GM20000 (cell line): ENCODE measurements at regions not wholly inside any gene's neighbourhood (a gene's known extent, or its start where the extent isn't known, plus 50 kb on each side); places are given as distances from the start of the nearest gene placed in this dataset.

Source experiments
- DNase-seq: peaks from one replicate; pipeline ENCODE4 v3.0.0; 2012; ENCODE audit warnings: low spot score
- TF ChIP-seq, protein P1 (sequence below): IDR thresholded peaks from 2 replicates; pipeline ENCODE4 v1.5.1; 2012; ENCODE audit warnings: mild to moderate bottlenecking, control low read depth; ENCODE audit errors: extremely low read depth, missing control alignments

DNA sequence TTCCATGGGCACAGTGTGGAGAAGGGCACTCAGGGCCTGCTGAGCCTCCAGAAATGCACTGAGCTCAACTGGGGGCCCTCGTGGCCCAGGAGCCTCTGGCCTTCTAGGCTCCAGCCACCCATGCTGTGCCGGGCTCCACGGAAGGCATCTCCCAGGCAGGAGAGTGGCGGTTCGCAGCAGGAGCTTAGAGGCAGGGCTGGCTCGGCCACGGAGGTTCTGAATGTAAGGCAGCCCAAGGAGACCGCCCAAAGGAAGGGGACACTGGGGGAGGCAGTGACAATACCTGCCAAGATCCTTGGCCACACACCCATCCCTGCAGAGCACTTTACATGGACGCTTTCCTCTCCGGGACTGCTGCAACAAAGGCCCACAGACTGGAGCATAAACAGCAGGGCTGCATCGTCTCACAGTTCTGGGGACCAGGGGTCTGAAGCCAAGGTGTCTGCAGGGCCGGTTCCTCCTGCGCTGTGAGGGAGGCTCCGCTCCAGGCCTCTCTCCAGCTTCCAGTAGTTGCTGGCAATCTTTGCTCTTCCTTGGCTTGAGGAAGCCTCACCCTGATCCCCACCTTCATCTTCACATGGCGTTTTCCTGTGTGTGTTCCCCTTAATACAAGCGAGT lies 128.2 kb upstream of the CDH4 start:
- no peak for DNase-seq
- TF ChIP-seq, protein P1, sequence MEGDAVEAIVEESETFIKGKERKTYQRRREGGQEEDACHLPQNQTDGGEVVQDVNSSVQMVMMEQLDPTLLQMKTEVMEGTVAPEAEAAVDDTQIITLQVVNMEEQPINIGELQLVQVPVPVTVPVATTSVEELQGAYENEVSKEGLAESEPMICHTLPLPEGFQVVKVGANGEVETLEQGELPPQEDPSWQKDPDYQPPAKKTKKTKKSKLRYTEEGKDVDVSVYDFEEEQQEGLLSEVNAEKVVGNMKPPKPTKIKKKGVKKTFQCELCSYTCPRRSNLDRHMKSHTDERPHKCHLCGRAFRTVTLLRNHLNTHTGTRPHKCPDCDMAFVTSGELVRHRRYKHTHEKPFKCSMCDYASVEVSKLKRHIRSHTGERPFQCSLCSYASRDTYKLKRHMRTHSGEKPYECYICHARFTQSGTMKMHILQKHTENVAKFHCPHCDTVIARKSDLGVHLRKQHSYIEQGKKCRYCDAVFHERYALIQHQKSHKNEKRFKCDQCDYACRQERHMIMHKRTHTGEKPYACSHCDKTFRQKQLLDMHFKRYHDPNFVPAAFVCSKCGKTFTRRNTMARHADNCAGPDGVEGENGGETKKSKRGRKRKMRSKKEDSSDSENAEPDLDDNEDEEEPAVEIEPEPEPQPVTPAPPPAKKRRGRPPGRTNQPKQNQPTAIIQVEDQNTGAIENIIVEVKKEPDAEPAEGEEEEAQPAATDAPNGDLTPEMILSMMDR = no peak

DNA sequence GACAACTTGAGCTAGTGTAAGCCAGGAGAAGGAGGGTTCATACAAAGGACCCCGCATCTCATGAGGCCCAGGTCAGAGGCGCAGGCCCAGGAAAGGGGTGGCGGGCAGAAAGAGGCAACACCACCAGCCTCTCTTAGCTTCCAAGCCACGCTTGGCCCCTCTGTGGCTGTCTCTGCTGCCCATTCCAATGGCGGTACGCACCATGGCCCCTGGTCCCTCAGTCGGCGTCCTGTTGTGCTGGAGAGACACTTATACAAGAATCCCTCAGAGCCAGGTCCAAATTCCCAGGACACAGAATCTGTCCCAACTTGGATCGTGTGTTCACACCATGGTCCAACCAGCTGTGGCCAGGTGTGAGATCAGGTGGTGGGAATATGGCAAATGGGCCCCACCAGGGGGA lies 127.0 kb upstream of the CDH4 start:
- TF ChIP-seq, protein P1 = no peak
- no peak for DNase-seq

DNA sequence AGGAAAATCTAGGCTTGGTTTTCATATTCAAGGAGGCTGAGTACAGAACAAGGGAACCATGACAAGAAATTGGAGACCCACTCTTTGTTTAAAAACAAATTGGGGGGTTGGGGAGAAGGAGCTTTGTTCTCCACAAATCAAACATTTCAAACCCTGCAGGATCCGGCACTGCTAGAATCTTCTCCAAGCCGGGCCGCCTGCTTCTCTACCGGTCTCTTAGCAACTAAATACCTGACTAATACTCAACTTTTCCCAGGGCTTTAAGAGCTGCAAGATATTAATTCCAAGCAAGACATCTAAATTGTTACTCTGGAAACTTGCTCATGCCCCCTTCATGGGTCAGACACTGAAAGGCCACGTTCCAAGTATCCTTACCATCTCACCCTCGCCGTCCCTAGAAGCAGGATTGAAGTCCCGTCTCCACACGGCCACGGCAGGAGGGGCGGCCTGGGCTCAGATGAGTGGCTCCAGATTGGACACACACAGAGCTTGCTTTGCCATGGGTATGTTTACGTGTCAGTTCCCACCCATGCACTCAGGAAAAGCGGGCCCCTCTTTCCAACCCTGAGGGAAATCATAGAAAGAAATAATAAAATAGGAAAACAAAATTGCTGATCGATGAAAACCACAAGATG lies 126.4 kb upstream of the CDH4 start:
- no peak for DNase-seq
- TF ChIP-seq, protein P1 = no peak

DNA sequence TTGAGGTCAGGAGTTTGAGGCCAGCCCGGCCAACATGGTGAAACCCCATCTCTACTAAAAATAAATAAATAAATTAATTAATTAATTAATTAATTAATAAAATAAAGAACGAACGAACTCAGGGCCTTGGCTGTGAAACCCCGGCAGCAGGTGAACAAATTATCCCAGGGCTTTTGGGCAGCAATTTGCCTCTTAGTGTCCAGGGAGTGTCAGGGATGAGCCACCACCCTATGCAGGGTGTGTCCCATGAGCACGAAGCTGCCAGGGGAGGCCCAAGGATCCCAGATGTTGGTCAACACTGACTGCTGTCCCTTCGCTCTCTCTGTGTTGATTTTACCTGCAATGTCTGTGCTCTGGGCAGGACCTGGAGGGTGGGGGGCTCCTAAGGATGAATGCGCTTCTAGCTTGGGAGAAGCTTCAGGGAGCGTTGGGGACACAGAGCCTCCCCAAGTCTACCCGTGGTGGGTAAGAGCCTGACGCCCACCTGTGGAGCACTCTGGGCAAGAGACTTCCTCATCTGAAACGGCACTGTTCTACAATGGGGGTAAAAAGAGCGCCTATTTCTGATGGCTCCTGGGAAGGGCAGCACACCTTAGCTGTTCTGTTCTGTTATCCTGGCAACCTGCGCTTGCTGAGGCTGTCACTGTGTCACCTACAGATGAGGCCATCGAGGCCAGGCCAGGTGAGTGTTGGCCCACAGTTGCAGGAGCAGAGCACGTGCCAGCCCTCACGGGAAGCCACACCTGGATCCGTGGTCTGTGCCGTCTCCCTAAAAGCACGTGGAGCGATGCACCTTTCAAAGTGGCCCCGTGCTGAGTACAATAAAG lies 125.5 kb upstream of the CDH4 start:
- TF ChIP-seq, protein P1 = no peak
- no peak for DNase-seq

DNA sequence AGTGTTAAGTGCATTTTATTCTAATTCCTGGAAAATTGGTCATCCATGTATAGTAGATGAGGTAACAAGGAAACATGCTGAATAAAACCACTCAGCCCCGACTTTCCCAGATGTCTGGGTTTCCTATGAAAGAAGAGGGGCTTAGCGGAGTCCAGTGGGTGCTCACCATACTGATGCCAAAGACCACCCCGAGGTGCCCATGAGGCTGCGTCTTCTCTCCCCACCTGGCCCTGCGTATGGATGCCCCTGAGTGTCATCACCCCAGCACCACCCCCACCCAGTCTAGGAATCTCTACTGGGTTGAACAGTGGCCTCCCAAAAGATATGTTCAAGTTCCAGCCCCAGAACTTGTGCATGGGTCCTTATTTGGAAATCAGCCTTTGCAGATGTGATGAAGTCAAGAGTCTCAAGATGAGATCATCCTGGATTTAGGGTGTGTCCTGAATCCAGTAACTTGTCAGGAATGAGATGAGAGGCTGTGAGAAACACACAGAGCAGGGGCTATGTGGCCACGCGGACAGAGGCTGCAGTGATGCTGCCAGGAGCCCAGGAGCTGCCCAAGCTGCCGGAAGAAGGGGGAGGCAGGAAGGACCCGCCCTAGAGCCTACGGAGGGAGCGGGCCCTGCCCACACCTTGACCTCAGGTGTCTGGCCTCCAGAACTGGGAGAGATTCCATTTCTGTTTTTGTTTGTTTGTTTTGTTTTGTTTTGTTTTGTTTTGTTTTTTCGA lies 124.6 kb upstream of the CDH4 start:
- TF ChIP-seq, protein P1 = no peak
- no peak for DNase-seq

DNA sequence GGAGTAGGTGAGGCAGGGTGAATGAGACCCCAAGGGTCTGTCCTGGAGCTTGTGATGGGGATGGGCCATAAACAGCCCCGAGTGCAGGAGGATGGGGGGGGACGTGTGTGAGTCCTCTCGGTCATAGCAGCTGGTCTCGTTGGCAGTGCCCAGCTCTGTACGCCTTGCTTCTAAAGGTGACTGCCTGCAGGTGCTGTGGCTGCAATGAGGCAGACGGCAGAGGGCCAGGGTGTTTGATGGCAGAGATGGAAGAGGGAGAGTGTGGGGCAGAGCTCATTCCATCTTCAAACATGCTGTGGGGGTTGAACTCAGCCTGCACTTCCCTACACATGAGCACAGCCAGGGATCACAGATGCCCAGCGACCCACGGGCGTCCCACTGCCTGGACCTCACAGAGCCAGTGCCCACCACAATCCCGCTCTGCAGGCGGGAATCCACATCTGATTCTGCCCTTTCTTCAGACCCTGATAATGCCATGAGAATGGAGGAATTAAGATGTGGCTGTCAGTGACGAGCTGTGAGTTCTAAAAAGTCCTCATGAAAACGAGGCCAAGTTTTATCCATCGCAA lies 123.3 kb upstream of the CDH4 start:
- no peak for DNase-seq
- TF ChIP-seq, protein P1 = no peak
